GM21367 (cell line): ENCODE measurements at regions not wholly inside any gene's neighbourhood (a gene's known extent, or its start where the extent isn't known, plus 50 kb on each side); places are given as distances from the start of the nearest gene placed in this dataset.

Experiments
- ATAC-seq: cut with Tn5 transposase; IDR thresholded peaks from one replicate; pipeline ENCODE4 v1.9.1; 2021; ENCODE audit not compliant: unreplicated experiment

- ATAC-seq, result no peak
Observed at GRCh38 chr6:16868968-16869367, 107.7 kb upstream of the ATXN1 start.

GRCh38 chr6:16857969-16858592 is 96.8 kb upstream of the ATXN1 start:
- no peak for ATAC-seq

- peak; percentile 27 for ATAC-seq
Observed at GRCh38 chr6:16855460-16855859, 94.2 kb upstream of the ATXN1 start.

- ATAC-seq, result peak; percentile 81
Observed at GRCh38 chr6:16854986-16855385, 93.7 kb upstream of the ATXN1 start.

GRCh38 chr6:16852671-16853070 is 91.4 kb upstream of the ATXN1 start:
- no peak for ATAC-seq

- no peak for ATAC-seq
Observed at GRCh38 chr6:16851758-16852157, 90.5 kb upstream of the ATXN1 start.

- ATAC-seq, result no peak
Observed at GRCh38 chr6:16851044-16851540, 89.8 kb upstream of the ATXN1 start.

GRCh38 chr6:16850681-16851026 is 89.4 kb upstream of the ATXN1 start:
- no peak for ATAC-seq

GRCh38 chr6:16849988-16850680 is 88.9 kb upstream of the ATXN1 start:
- ATAC-seq, result no peak

GRCh38 chr6:16849280-16849987 is 88.2 kb upstream of the ATXN1 start:
- ATAC-seq, result no peak

GRCh38 chr6:16846399-16846778 is 85.1 kb upstream of the ATXN1 start:
- ATAC-seq, result no peak

GRCh38 chr6:16844183-16844582 is 82.9 kb upstream of the ATXN1 start:
- ATAC-seq, result no peak

GRCh38 chr6:16842676-16843075 is 81.4 kb upstream of the ATXN1 start:
- no peak for ATAC-seq

- ATAC-seq, result no peak
Observed at GRCh38 chr6:16841241-16841640, 80.0 kb upstream of the ATXN1 start.

GRCh38 chr6:16840725-16841124 is 79.5 kb upstream of the ATXN1 start:
- ATAC-seq, result peak; percentile 47

GRCh38 chr6:16840291-16840690 is 79.0 kb upstream of the ATXN1 start:
- ATAC-seq, result no peak

GRCh38 chr6:16839631-16840179 is 78.4 kb upstream of the ATXN1 start:
- ATAC-seq, result no peak

- ATAC-seq, result no peak
Observed at GRCh38 chr6:16837217-16837972, 76.1 kb upstream of the ATXN1 start.

GRCh38 chr6:16836144-16836981 is 75.1 kb upstream of the ATXN1 start:
- peak; percentile 76 for ATAC-seq

- ATAC-seq, result no peak
Observed at GRCh38 chr6:16834242-16834641, 73.0 kb upstream of the ATXN1 start.
